ENCODE measurements at regions not wholly inside any gene's neighbourhood (a gene's known extent, or its start where the extent isn't known, plus 50 kb on each side); places are given as distances from the start of the nearest gene placed in this dataset.

GRCh38 chr2:212929116-212929515, 222.3 kb downstream of the IKZF2 start:
- POLR2A ChIA-PET: interaction anchor here (0.6 to 0.7 kb wide), 2 partner anchors 38 to 170 kb away, joined by 3 to 4 read pairs; no protein-coding TSS in a partner anchor
- Histone ChIP-seq H3K79me2 (ENCODE audit: insufficient read depth, low read depth, low read length) (no peaks in the 10 kb centered on the region), H3K9me2 (ENCODE audit: insufficient read depth, low read length) (no peaks in the 10 kb centered on the region), H4K20me1 (ENCODE audit: insufficient read depth, low read length) (no peaks in the 10 kb centered on the region), H3K36me3 (ENCODE audit: insufficient read depth, low read length) (no peaks in the 10 kb centered on the region), H3K9me3 (ENCODE audit: low read length) (no peaks in the 10 kb centered on the region), H3K4me3 (ENCODE audit: low read depth, low read length, poor library complexity, severe bottlenecking) (no peak overlapping the region), H3K27ac (ENCODE audit: low read depth, low read length, poor library complexity, severe bottlenecking) (no peak overlapping the region), H3K4me1 (ENCODE audit: insufficient read depth, low read length, poor library complexity, severe bottlenecking) (no peaks in the 10 kb centered on the region), H3K4me2 (ENCODE audit: low read length) (no peak overlapping the region), H2AFZ (ENCODE audit: low read length) (no peak overlapping the region)
- BruUV-seq (replicated peaks): no TSS peak
- TF ChIP-seq EZH2phosphoT487 (IDR thresholded peaks at IDR 0.05; ENCODE audit: borderline replicate concordance, low read depth, low read length) (no peak), CTCF (conservative IDR thresholded peaks at IDR 0.05; ENCODE audit: low read length) (no peak)
- DNase-seq (ENCODE audit: low spot score): no peak
- intact Hi-C loops (cut with micrococcal nuclease; ENCODE audit: unreplicated experiment): no loop called here
- CTCF ChIA-PET (ENCODE audit: unreplicated experiment): no interaction called here

GRCh38 chr2:212928681-212929080, 222.7 kb downstream of the IKZF2 start:
- ChIA-PET CTCF (ENCODE audit: unreplicated experiment) (no interaction called here), POLR2A (no interaction called here)
- Histone ChIP-seq H3K36me3 (ENCODE audit: insufficient read depth, low read length) (no peaks in the 10 kb centered on the region), H2AFZ (ENCODE audit: low read length) (no peak overlapping the region), H3K9me2 (ENCODE audit: insufficient read depth, low read length) (no peaks in the 10 kb centered on the region), H3K79me2 (ENCODE audit: insufficient read depth, low read depth, low read length) (no peaks in the 10 kb centered on the region), H3K9me3 (ENCODE audit: low read length) (no peaks in the 10 kb centered on the region), H3K4me3 (ENCODE audit: low read depth, low read length, poor library complexity, severe bottlenecking) (no peak overlapping the region), H3K4me1 (ENCODE audit: insufficient read depth, low read length, poor library complexity, severe bottlenecking) (no peaks in the 10 kb centered on the region), H3K27ac (ENCODE audit: low read depth, low read length, poor library complexity, severe bottlenecking) (no peak overlapping the region), H4K20me1 (ENCODE audit: insufficient read depth, low read length) (no peaks in the 10 kb centered on the region), H3K4me2 (ENCODE audit: low read length) (no peak overlapping the region)
- no peak for DNase-seq (ENCODE audit: low spot score)
- BruUV-seq (replicated peaks): no TSS peak
- intact Hi-C loops (cut with micrococcal nuclease; ENCODE audit: unreplicated experiment): no loop called here
- TF ChIP-seq CTCF (conservative IDR thresholded peaks at IDR 0.05; ENCODE audit: low read length) (no peak), EZH2phosphoT487 (IDR thresholded peaks at IDR 0.05; ENCODE audit: borderline replicate concordance, low read depth, low read length) (no peak)

- ChIA-PET POLR2A (interaction anchor here (0.6 to 1.6 kb wide), 4 partner anchors 26 to 1047 kb away, joined by 3 to 4 read pairs (median 3); no protein-coding TSS in a partner anchor), CTCF (ENCODE audit: unreplicated experiment) (no interaction called here)
- intact Hi-C loops (cut with micrococcal nuclease; ENCODE audit: unreplicated experiment): no loop called here
- Histone ChIP-seq H3K9me3 (ENCODE audit: low read length) (no peaks in the 10 kb centered on the region), H3K9me2 (ENCODE audit: insufficient read depth, low read length) (no peaks in the 10 kb centered on the region), H4K20me1 (ENCODE audit: insufficient read depth, low read length) (no peaks in the 10 kb centered on the region), H3K36me3 (ENCODE audit: insufficient read depth, low read length) (no peaks in the 10 kb centered on the region), H3K79me2 (ENCODE audit: insufficient read depth, low read depth, low read length) (no peaks in the 10 kb centered on the region), H3K4me1 (ENCODE audit: insufficient read depth, low read length, poor library complexity, severe bottlenecking) (no peaks in the 10 kb centered on the region), H3K27ac (ENCODE audit: low read depth, low read length, poor library complexity, severe bottlenecking) (no peak overlapping the region), H3K4me2 (ENCODE audit: low read length) (no peak overlapping the region), H2AFZ (ENCODE audit: low read length) (no peak overlapping the region), H3K4me3 (ENCODE audit: low read depth, low read length, poor library complexity, severe bottlenecking) (no peak overlapping the region)
- no peak for TF ChIP-seq CTCF (conservative IDR thresholded peaks at IDR 0.05; ENCODE audit: low read length)
- TF ChIP-seq EZH2phosphoT487 (IDR thresholded peaks at IDR 0.05; ENCODE audit: borderline replicate concordance, low read depth, low read length): no peak
- DNase-seq (ENCODE audit: low spot score): no peak
- BruUV-seq (replicated peaks): no TSS peak
Observed at GRCh38 chr2:212926940-212927339, 224.5 kb downstream of the IKZF2 start.
